ENCODE measurements at regions not wholly inside any gene's neighbourhood (a gene's known extent, or its start where the extent isn't known, plus 50 kb on each side); places are given as distances from the start of the nearest gene placed in this dataset.
"Not testable (repeated sequence)": the region's sequence is repeated elsewhere in the genome, so short reads cannot be mapped to it uniquely, and the experiment has no call there.

GRCh38 chr5:89534331-89534730, 651.3 kb upstream of the MEF2C start:
- DNase-seq (ENCODE audit: low read depth in 4 of 4, low spot score in 3 of 4) = no peak

GRCh38 chr5:89524785-89525184, 641.8 kb upstream of the MEF2C start:
- DNase-seq (ENCODE audit: low read depth in 4 of 4, low spot score in 3 of 4) = no peak

GRCh38 chr5:89523867-89524266, 640.9 kb upstream of the MEF2C start:
- DNase-seq (ENCODE audit: low read depth in 4 of 4, low spot score in 3 of 4) = not testable (repeated sequence)

GRCh38 chr5:89520771-89521170, 637.8 kb upstream of the MEF2C start:
- DNase-seq (ENCODE audit: low read depth in 4 of 4, low spot score in 3 of 4) = no peak

GRCh38 chr5:89513299-89514044, 630.5 kb upstream of the MEF2C start:
- no peak for DNase-seq (ENCODE audit: low read depth in 4 of 4, low spot score in 3 of 4)

GRCh38 chr5:89504051-89504450, 621.1 kb upstream of the MEF2C start:
- DNase-seq (ENCODE audit: low read depth in 4 of 4, low spot score in 3 of 4) = no peak

GRCh38 chr5:89499787-89500186, 616.8 kb upstream of the MEF2C start:
- DNase-seq (ENCODE audit: low read depth in 4 of 4, low spot score in 3 of 4) = no peak

- DNase-seq (ENCODE audit: low read depth in 4 of 4, low spot score in 3 of 4) = no peak
Observed at GRCh38 chr5:89498699-89499098, 615.7 kb upstream of the MEF2C start.

- DNase-seq (ENCODE audit: low read depth in 4 of 4, low spot score in 3 of 4) = no peak
Observed at GRCh38 chr5:89493414-89493813, 610.4 kb upstream of the MEF2C start.

GRCh38 chr5:89484962-89485361, 602.0 kb upstream of the MEF2C start:
- DNase-seq (ENCODE audit: low read depth in 4 of 4, low spot score in 3 of 4) = no peak

GRCh38 chr5:89480406-89481007, 597.5 kb upstream of the MEF2C start:
- no peak for DNase-seq (ENCODE audit: low read depth in 4 of 4, low spot score in 3 of 4)

- DNase-seq (ENCODE audit: low read depth in 4 of 4, low spot score in 3 of 4) = no peak
Observed at GRCh38 chr5:89478851-89479250, 595.9 kb upstream of the MEF2C start.

GRCh38 chr5:89473196-89473595, 590.2 kb upstream of the MEF2C start:
- DNase-seq (ENCODE audit: low read depth in 4 of 4, low spot score in 3 of 4) = no peak

- DNase-seq (ENCODE audit: low read depth in 4 of 4, low spot score in 3 of 4) = no peak
Observed at GRCh38 chr5:89471541-89471940, 588.6 kb upstream of the MEF2C start.

- DNase-seq (ENCODE audit: low read depth in 4 of 4, low spot score in 3 of 4) = no peak
Observed at GRCh38 chr5:89471115-89471514, 588.1 kb upstream of the MEF2C start.

GRCh38 chr5:89470658-89471057, 587.7 kb upstream of the MEF2C start:
- DNase-seq (ENCODE audit: low read depth in 4 of 4, low spot score in 3 of 4) = no peak

GRCh38 chr5:89458332-89458656, 575.3 kb upstream of the MEF2C start:
- no peak for DNase-seq (ENCODE audit: low read depth in 4 of 4, low spot score in 3 of 4)

- DNase-seq (ENCODE audit: low read depth in 4 of 4, low spot score in 3 of 4) = no peak
Observed at GRCh38 chr5:89457411-89458331, 574.7 kb upstream of the MEF2C start.

- DNase-seq (ENCODE audit: low read depth in 4 of 4, low spot score in 3 of 4) = no peak
Observed at GRCh38 chr5:89452081-89452480, 569.1 kb upstream of the MEF2C start.

- no peak for DNase-seq (ENCODE audit: low read depth in 4 of 4, low spot score in 3 of 4)
Observed at GRCh38 chr5:89451263-89451662, 568.3 kb upstream of the MEF2C start.

GRCh38 chr5:89450149-89450538, 567.2 kb upstream of the MEF2C start:
- no peak for DNase-seq (ENCODE audit: low read depth in 4 of 4, low spot score in 3 of 4)
